ENCODE measurements at regions not wholly inside any gene's neighbourhood (a gene's known extent, or its start where the extent isn't known, plus 50 kb on each side); places are given as distances from the start of the nearest gene placed in this dataset.
A peak's percentile ranks its signal among the peaks of the same experiment; 100 is the strongest.
"Not testable (repeated sequence)": the region's sequence is repeated elsewhere in the genome, so short reads cannot be mapped to it uniquely, and the experiment has no call there.

GRCh38 chr3:194866236-194866635 lies 180.6 kb downstream of the FAM43A start:
- DNase-seq (ENCODE audit: low spot score), result no peak

- DNase-seq (ENCODE audit: low spot score), result peak; percentile 25
Measured at GRCh38 chr3:194867270-194867983, 181.7 kb downstream of the FAM43A start.

GRCh38 chr3:194868831-194869230 lies 183.1 kb downstream of the FAM43A start:
- DNase-seq (ENCODE audit: low spot score), result no peak

- DNase-seq (ENCODE audit: low spot score), result no peak
Measured at GRCh38 chr3:194869482-194870169, 183.9 kb downstream of the FAM43A start.

GRCh38 chr3:194870394-194871110 lies 184.9 kb downstream of the FAM43A start:
- no peak for DNase-seq (ENCODE audit: low spot score)

GRCh38 chr3:194871143-194871863 lies 185.6 kb downstream of the FAM43A start:
- DNase-seq (ENCODE audit: low spot score), result no peak

GRCh38 chr3:194871864-194872668 lies 186.4 kb downstream of the FAM43A start:
- DNase-seq (ENCODE audit: low spot score), result no peak

GRCh38 chr3:194872669-194872977 lies 186.9 kb downstream of the FAM43A start:
- no peak for DNase-seq (ENCODE audit: low spot score)

GRCh38 chr3:194873474-194873873 lies 187.8 kb downstream of the FAM43A start:
- DNase-seq (ENCODE audit: low spot score), result not testable (repeated sequence)

GRCh38 chr3:194874206-194874605 lies 188.5 kb downstream of the FAM43A start:
- no peak for DNase-seq (ENCODE audit: low spot score)

GRCh38 chr3:194874783-194875182 lies 189.1 kb downstream of the FAM43A start:
- DNase-seq (ENCODE audit: low spot score), result no peak

- DNase-seq (ENCODE audit: low spot score), result no peak
Measured at GRCh38 chr3:194875581-194876402, 190.1 kb downstream of the FAM43A start.

GRCh38 chr3:194876403-194877095 lies 190.9 kb downstream of the FAM43A start:
- DNase-seq (ENCODE audit: low spot score), result no peak

- DNase-seq (ENCODE audit: low spot score), result no peak
Measured at GRCh38 chr3:194877291-194878119, 191.8 kb downstream of the FAM43A start.

- DNase-seq (ENCODE audit: low spot score), result peak; percentile 42
Measured at GRCh38 chr3:194879126-194879877, 193.6 kb downstream of the FAM43A start.

- peak; percentile 49 for DNase-seq (ENCODE audit: low spot score)
Measured at GRCh38 chr3:194879991-194880939, 194.6 kb downstream of the FAM43A start.

Measured in Ammon's horn (tissue), 1 donor.